ENCODE measurements at regions not wholly inside any gene's neighbourhood (a gene's known extent, or its start where the extent isn't known, plus 50 kb on each side); places are given as distances from the start of the nearest gene placed in this dataset.

- no peak overlapping the region for H2AK5ac ChIP-seq (ENCODE audit: insufficient read length, low read length)
- no peak overlapping the region for H3K23ac ChIP-seq (ENCODE audit: insufficient read length, low read depth, low read length)
- H3T11ph ChIP-seq (ENCODE audit: low read length) = no peak overlapping the region
- no peak overlapping the region for H2BK12ac ChIP-seq (ENCODE audit: insufficient read length, low read depth, low read length)
- H3K79me2 ChIP-seq (ENCODE audit: insufficient read depth, low read length) = no peaks in the 10 kb centered on the region
- H3K79me1 ChIP-seq (ENCODE audit: insufficient read depth, low read depth, low read length, poor library complexity, severe bottlenecking) = no peaks in the 10 kb centered on the region
- no peak overlapping the region for H2BK5ac ChIP-seq (ENCODE audit: insufficient read length, low read length)
- no peak overlapping the region for H3K9ac ChIP-seq (ENCODE audit: extremely low read depth, insufficient read length, low read length)
- no peak overlapping the region for H3K4me2 ChIP-seq (ENCODE audit: insufficient read depth, insufficient read length, low read length)
- Mint-ChIP-seq H3K27me3 (ENCODE audit: low read depth) (no peaks in the 10 kb centered on the region; the same call in 1 of the 2 replicates), H3K4me3 (no peak overlapping the region), H3K36me3 (ENCODE audit: insufficient read depth in 1 of 3, low read depth in 3 of 3) (no peaks in the 10 kb centered on the region), H3K4me1 (peaks cover 12 to 14% of the 10 kb centered on the region in 2 experiments), H3K9me3 (no peaks in the 10 kb centered on the region), H3K27ac (no peak overlapping the region)
- no peak overlapping the region for H4K91ac ChIP-seq (ENCODE audit: insufficient read length, low read depth, low read length)
- no CpG with 5 or more reads among the region's 7 CpGs for WGBS (ENCODE audit: extremely low coverage, insufficient read length, low lambda C conversion rate)
- no peaks in the 10 kb centered on the region for H3K9me3 ChIP-seq (ENCODE audit: control insufficient read depth, low read depth, low read length)
- no peak overlapping the region for H3K4ac ChIP-seq (ENCODE audit: low read depth, low read length)
- H2BK20ac ChIP-seq (ENCODE audit: low read depth, low read length, poor library complexity, severe bottlenecking) = no peak overlapping the region
- H3K27ac ChIP-seq (ENCODE audit: insufficient read length, low read depth, low read length) = no peak overlapping the region
- H3K27me3 ChIP-seq (ENCODE audit: insufficient read depth, low read length) = no peaks in the 10 kb centered on the region
- no peak overlapping the region for H2AFZ ChIP-seq (ENCODE audit: low read length)
- no peak overlapping the region for H2BK15ac ChIP-seq (ENCODE audit: low read depth, low read length)
- H2BK120ac ChIP-seq (ENCODE audit: low read depth, low read length, poor library complexity, severe bottlenecking) = no peak overlapping the region
- H3K4me1 ChIP-seq (ENCODE audit: insufficient read depth, low read length) = peaks cover 3% of the 10 kb centered on the region; the same call in 1 of the 2 replicates
- no peak overlapping the region for H3K18ac ChIP-seq (ENCODE audit: insufficient read length, low read depth, low read length)
- H4K20me1 ChIP-seq (ENCODE audit: control insufficient read depth, insufficient read depth, insufficient read length) = no peaks in the 10 kb centered on the region
- DNase-seq = no peak
- no peak overlapping the region; the same call in 1 of the 2 replicates for H3K14ac ChIP-seq (ENCODE audit: insufficient read depth, low read length)
- TF ChIP-seq, protein P1, sequence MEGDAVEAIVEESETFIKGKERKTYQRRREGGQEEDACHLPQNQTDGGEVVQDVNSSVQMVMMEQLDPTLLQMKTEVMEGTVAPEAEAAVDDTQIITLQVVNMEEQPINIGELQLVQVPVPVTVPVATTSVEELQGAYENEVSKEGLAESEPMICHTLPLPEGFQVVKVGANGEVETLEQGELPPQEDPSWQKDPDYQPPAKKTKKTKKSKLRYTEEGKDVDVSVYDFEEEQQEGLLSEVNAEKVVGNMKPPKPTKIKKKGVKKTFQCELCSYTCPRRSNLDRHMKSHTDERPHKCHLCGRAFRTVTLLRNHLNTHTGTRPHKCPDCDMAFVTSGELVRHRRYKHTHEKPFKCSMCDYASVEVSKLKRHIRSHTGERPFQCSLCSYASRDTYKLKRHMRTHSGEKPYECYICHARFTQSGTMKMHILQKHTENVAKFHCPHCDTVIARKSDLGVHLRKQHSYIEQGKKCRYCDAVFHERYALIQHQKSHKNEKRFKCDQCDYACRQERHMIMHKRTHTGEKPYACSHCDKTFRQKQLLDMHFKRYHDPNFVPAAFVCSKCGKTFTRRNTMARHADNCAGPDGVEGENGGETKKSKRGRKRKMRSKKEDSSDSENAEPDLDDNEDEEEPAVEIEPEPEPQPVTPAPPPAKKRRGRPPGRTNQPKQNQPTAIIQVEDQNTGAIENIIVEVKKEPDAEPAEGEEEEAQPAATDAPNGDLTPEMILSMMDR (conservative IDR thresholded peaks at IDR 0.05) = no peak
- H4K8ac ChIP-seq (replicated peaks; ENCODE audit: insufficient read length, low read depth, low read length) = no peak overlapping the region
- no peak overlapping the region for H4K5ac ChIP-seq (ENCODE audit: insufficient read length, low read depth, low read length)
- H3K23me2 ChIP-seq (ENCODE audit: insufficient read length, low read depth, low read length, poor library complexity, severe bottlenecking) = no peaks in the 10 kb centered on the region
- no peak overlapping the region for H3K56ac ChIP-seq (ENCODE audit: insufficient read length, low read depth, low read length)
Observed at GRCh38 chr13:107379407-107380155, 811.6 kb upstream of the ARGLU1 start.

All from H9 (cell line).